Inflammatory macrophage treated with lipopolysaccharide for 4 hours (primary cell): ENCODE measurements at regions not wholly inside any gene's neighbourhood (a gene's known extent, or its start where the extent isn't known, plus 50 kb on each side); places are given as distances from the start of the nearest gene placed in this dataset.

Experiments used
- DNase-seq: peaks from one replicate; pipeline ENCODE4 v3.0.0-alpha.2; 2020

- DNase-seq, result peak; percentile 23
Measured at GRCh38 chr5:10875201-10875768, 114.3 kb upstream of the DAP start.

- DNase-seq, result no peak
Measured at GRCh38 chr5:10874541-10874940, 113.5 kb upstream of the DAP start.

- DNase-seq, result no peak
Measured at GRCh38 chr5:10870791-10871190, 109.8 kb upstream of the DAP start.

DNA sequence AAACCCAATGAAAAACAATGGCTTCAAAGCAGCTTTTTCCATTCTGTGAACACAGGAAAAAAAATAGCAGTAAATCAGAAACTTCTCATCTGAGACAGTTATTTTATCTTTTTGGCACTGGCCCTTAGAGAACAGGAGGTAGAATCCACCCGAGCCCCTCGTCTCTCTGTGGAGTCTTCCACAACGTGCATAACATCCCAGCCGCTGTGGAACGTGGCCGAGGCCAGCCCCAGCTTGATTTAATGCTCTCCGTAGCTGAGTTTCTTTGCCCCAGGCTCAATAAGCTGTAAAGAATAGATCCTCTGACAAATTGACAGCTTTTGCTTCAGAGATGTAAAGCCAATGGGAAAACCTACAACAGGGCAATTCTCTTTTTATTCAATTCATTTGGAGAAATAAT lies 107.9 kb upstream of the DAP start:
- no peak for DNase-seq

GRCh38 chr5:10867389-10868303 lies 106.6 kb upstream of the DAP start:
- no peak for DNase-seq

DNA sequence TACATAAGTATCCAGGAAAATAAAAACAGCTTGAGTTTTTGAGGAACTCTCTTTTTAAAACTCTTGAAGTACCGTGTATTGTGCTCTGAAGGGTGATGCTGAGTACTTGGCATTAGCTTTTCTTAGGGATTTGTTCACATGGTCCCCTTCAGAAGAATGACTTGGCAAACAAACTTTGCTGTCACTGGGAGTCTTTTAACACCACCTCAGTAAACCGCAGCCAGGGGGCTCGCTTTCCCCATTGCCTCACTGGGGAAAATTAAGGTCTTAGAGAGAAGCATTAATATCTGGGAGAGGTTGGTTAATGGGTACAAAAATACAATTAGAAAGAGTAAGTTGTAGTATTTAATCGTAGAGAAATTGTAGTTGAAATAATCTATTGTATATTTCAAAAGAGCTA lies 105.9 kb upstream of the DAP start:
- no peak for DNase-seq

DNA sequence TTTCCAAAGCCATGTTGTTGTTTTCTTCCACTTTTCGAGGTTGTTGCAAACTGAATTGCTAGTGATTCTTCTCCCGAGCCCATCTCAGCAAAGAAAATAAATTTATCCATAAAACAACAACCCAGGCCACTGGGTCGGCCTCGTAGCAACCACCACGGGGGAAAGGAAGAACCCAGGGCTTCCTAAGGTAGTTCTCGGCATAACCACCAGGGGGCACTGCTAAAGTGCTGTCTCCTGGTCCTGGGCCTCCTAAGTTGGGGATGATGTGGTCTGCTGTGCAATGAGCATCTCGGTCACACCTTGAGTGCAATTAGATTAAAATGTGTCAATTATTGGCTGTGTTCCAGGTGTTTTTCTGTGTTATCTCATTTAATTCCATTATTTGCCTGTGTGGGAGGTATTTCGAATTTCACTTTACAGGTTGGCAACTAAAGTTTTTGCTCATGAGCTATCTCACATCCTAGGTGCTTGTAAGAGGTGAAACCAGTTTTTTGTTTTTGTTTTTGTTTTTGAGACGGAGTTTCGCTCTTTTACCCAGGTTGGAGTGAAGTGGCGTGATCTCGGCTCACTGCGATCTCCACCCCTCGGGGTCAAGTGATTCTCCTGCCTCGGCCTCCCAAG lies 102.8 kb upstream of the DAP start:
- DNase-seq, result peak; percentile 62

GRCh38 chr5:10862085-10862484 lies 101.1 kb upstream of the DAP start:
- peak; percentile 33 for DNase-seq

DNA sequence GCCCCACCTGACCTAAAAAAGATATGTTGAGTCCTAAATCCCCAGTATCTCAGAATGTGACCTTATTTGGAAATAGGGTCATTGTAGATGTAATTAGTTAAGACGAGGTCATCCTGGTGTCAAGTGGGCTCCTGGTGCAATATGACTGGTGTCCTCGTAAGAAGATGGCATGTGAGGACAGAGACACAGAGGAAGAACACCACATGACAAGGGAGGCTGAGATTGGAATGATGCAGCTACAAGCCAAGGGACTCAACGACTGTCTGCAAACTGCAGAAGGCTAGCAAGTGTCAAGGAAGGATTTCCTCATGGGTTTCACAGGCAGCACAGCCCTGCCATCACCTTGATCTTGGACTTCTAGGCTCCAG lies 100.4 kb upstream of the DAP start:
- DNase-seq, result peak; percentile 47

GRCh38 chr5:10860645-10861422 lies 99.8 kb upstream of the DAP start:
- DNase-seq, result no peak

DNA sequence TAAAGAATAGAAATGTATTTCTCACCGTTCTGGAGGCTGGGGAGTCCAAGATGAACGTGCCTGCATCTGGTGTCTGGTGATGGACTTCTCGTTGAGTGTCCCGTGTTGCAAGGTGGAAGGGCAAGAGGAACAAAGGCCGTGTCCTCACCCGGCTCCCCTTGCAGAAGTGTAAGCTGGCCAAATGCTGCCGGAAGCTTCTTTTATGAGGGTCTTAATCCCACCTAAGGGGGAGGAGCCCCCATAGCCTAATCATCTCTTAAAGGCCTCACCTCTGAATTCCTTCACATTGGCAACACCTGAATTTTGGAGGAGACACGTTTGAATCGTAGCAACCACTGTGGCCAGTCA lies 99.1 kb upstream of the DAP start:
- no peak for DNase-seq

DNA sequence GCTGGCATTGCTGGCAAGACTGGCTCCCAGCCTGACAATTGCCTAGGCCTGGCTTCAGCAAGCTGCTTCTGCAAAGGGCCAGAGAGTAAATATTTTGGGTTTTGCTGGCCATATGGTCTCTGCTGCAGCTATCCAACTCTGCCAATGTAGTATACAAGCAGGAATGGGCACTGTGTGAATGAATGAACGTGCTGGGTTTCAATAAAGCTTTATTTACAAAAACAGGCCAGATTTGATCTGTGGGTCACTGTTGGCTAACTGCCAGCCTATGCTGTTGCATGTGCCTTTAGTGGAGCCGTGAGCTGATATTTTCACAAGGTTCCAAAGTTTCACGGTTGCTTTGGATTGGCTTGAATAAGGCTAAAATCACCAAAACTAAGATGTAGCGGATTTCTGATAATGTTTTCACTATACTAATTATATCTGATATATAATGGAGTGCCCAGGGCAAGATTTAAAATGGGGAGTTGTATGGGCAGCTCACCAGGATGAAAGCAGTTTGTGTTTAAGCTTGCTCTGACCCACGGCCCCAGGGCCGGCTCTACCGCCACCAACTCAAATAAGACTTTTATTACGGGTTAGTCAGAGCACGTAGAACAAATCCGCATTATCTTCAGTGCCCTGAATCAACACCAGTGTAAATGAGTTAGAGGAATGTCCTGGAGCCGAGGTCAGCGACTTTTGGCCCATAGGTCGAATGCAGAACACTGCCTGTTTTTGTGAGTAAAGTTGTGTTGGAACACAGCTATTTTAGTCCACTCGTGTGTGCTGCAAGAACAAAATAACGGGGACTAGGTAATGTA lies 98.6 kb upstream of the DAP start:
- no peak for DNase-seq

GRCh38 chr5:10858945-10859344 lies 97.9 kb upstream of the DAP start:
- DNase-seq, result no peak

DNA sequence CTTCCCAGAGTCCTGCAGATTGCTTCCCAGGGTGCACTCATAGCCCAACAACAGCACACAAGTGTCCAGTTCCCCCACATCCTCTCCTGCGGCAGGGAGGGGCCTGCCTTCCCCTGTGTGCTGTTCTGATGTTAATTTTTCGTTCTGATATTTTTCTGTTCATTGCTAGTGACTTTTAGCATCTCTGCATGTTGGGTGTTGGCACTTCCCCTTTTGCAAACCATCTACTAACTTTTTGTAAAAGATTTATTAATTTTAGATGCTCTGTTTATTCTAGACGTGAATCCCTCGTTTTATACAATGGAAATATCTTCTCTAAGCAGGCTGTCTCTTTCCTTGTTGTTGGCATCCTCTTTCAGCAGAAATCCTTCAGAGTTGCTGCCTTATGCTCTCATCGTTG lies 97.3 kb upstream of the DAP start:
- no peak for DNase-seq

DNA sequence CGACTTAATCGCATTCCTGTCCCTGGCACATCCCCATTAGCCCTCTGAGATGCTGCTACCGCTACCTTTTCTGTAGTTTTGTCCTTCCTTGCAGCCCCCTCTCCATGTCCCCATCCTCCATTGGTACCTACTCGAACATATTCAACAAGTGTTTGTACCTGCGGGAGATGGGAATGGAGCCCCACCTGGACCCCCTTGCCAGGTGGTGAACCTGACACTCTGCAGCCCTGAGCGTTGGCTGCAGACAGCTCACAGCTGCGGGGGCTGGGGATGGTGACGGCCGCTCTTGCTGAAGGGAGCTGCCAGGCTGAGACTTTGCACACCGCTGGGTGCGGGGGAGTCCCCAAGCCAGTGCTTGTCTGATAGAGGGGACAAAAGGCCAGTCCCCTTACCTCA lies 96.3 kb upstream of the DAP start:
- no peak for DNase-seq

GRCh38 chr5:10856683-10857337 lies 95.8 kb upstream of the DAP start:
- peak; percentile 34 for DNase-seq

GRCh38 chr5:10856071-10856470 lies 95.0 kb upstream of the DAP start:
- DNase-seq, result no peak

DNA sequence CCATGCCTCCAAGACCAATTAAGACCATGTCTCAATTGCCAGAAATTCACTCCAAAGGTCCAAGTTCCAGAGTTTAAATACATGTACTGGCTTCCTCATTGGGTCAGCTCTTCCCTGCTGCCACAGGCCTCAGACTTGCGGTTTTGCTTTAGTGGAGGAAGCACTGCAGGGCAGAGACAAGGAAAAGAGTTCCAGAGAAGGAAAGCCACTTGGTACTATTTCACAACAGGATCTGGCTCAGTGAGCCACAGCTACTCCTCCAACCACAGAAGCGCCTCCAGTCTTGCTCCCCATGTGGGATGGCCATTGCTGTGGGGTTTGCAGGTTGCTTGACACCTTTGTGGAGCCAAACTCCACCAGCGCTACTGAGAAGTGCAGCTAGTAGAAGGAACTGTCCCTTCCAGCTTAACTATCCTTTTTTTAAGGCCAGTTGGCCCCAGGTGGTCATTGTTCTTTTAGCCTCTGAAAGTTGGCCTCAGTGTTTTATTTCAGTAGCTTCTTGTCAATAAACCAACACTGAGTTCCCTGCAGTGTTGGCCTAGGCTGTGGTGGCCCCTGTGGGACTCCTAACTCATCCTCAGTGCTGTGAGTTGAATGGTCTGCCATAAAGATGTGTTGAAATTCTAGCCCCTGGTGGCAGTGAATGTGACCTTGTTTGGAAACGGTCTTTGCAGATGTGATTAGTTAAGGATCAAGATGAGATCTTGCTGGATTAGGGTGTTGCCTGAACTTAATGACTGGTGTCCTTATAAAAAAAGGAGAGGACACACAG lies 93.7 kb upstream of the DAP start:
- peak; percentile 67 for DNase-seq

DNA sequence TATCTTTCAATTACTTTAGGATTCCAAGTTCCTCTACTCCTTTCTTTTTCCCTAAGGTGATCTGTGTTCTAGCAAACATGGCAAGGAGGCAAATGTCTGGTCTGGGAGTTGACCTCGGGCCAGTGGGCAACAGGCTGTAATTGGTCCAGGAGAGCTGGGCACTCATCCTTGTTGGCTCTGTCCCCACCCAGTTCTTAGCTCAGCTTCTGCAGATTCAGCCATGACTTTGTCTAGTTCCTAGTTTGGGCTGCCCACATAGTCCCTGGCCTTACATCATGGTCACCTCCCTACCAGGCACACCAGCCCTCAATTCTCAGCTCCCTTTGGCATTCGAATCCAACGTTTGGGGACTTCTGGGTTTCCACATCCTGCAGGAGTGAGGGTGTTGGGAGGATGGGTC lies 92.1 kb upstream of the DAP start:
- peak; percentile 48 for DNase-seq

DNA sequence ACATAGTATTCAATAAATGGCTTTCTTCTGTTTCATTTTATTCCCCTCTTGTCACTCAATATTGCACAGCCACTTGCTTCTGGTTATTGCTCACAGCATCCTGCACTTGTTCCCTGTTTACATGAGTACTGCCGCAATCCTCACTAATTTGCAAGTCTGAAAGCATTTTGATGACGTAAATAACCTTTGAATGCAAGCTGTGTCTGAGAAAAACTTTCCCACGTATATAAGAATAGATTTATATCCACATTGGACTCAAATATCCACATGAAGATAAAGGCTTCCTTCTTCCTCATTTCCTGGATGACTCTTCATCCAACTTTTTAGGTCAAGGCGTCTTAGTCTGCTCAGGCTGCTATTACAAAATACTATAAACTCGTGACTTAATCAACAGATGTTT lies 88.2 kb upstream of the DAP start:
- peak; percentile 71 for DNase-seq

DNA sequence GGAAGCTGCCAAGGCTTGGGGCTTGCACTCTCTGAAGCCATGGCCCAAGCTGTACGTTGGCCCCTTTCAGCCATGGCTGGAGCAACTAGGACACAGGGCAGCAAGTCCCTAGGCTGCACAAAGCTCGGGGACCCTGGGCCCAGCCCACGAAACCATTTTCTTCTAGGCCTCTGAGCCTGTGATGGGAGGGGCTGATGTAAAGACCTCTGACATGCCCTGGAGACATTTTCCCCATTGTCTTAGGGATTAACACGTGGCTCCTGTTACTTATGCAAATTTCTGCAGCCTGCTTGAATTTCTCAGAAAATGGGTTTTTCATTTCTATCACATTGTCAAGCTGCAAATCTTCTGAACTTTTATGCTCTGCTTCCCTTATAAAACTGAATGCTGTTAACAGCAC lies 83.0 kb upstream of the DAP start:
- no peak for DNase-seq
